Activated T-cell treated with anti-CD3 and anti-CD28 coated beads for 48 hours (primary cell): ENCODE measurements at regions not wholly inside any gene's neighbourhood (a gene's known extent, or its start where the extent isn't known, plus 50 kb on each side); places are given as distances from the start of the nearest gene placed in this dataset.
"Not testable (repeated sequence)": the region's sequence is repeated elsewhere in the genome, so short reads cannot be mapped to it uniquely, and the experiment has no call there.

Experiments used
- DNase-seq: peaks from one replicate; pipeline ENCODE4 v3.0.0-alpha.2; 2020; ENCODE audit warnings: low read depth

- DNase-seq: no peak
Observed at GRCh38 chr2:176924909-176925534, 287.6 kb upstream of the HNRNPA3 start.

GRCh38 chr2:176926453-176926852 is 286.1 kb upstream of the HNRNPA3 start:
- no peak for DNase-seq

DNA sequence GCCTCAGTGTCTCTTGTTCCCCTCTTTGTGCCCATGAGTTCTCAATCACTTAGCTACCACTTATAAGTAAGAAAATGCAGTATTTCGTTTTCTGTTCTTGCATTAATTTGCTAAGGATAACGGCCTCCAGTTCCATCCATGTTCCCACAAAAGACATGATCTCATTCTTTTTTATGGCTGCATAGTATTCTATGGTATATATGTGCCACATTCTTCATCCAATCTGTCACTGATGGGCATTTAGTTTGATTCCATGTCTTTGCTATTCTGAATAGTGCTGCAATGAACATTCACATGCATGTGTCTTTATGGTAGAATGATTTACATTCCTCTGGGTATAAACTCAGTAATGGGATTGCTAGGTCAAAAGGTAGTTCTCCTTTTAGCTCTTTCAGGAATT is 283.2 kb upstream of the HNRNPA3 start:
- DNase-seq: not testable (repeated sequence)

- DNase-seq: no peak
Observed at GRCh38 chr2:176931588-176932563, 280.7 kb upstream of the HNRNPA3 start.

DNA sequence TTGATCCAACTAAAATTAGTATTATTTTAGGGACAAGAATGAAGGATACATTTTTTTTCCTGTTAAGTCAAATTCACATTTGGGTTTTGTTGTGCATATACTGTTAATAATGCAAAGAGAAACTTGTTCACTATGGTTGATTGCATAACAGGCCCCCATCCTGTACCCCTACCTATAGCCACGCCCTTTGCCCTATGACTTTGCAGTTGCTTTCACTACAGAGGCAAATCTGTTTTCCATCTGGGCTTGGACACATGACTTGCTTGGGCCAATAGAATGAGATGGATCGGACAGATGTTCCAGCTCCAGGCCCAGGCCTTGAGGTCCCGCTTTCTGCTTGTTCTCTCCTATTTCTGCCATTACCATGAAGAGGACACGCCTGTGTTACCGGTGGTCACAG is 278.5 kb upstream of the HNRNPA3 start:
- no peak for DNase-seq

GRCh38 chr2:176934869-176935415 is 277.7 kb upstream of the HNRNPA3 start:
- no peak for DNase-seq

DNA sequence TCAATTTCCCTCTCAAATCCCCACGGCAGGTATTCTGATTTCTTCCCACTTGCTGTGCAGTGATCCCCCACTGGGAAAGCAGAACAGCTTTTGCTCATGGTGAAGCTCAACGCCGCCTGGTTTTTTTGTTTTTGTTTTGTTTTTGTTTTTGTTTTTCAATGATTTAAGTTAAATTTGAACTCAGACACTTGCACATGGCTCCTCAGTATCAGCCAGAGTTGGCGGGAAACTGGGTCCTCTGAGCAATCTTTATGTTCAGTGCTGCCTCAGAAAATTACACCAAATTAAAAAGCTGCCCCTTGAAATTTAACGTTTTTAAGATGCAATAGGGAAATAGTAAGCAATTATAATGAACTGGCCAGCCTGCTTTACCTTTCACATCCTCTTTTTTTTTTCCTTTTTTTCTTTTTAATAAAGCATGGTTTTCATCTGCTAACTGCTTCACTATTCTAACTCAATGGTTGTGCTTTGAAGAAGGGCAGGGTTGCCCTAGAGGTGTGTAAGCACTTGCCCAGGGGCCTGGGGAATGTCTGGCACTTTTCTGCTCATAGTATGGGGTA is 277.0 kb upstream of the HNRNPA3 start:
- DNase-seq: no peak

DNA sequence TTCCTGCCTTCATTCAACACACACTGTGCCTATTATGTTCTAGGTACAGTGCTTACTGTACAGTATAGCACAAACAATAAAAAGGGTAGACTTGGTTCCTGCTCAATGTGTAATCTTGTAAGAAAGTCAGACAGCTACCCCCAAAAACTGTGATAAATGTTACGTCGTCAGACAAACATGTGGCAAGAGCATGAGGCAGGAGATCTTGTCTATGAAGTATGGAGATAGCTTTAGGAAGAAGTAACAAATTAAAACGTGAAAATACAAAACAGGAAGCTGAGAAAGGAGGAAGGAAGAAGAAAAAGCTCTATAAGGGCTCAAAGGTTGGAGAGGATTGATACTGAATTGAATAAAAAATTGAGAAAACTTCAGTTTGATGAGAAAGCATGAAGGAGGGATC is 276.2 kb upstream of the HNRNPA3 start:
- no peak for DNase-seq

GRCh38 chr2:176944998-176945397 is 267.6 kb upstream of the HNRNPA3 start:
- DNase-seq: no peak

- DNase-seq: no peak
Observed at GRCh38 chr2:176947754-176948153, 264.8 kb upstream of the HNRNPA3 start.

DNA sequence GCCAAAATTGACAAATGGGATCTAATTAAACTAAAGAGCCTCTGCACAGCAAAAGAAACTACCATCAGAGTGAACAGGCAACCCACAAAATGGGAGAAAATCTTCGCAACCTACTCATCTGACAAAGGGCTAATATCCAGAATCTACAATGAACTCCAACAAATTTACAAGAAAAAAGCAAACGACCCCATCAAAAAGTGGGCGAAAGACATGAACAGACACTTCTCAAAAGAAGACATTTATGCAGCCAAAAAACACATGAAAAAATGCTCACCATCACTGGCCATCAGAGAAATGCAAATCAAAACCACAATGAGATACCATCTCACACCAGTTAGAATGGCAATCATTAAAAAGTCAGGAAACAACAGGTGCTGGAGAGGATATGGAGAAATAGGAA is 261.4 kb upstream of the HNRNPA3 start:
- not testable (repeated sequence) for DNase-seq

DNA sequence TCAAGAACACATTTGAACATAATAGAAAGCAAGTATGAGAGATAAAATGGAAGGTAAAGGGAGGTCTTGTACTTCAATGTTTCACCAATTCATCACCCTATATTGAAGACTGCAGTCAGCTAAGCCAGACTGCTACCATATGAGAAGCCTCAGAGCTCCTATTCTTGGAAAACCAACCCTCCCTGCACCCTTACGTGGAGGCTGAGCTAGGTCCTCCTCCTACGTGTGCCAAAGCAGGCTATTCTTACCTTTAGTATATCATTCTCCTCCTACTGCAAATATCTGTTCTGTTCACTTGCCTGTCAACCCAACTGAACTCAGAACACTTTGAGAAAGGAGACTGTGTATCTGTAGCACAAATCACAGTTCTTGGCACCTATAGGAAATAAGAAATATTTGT is 255.8 kb upstream of the HNRNPA3 start:
- DNase-seq: no peak

DNA sequence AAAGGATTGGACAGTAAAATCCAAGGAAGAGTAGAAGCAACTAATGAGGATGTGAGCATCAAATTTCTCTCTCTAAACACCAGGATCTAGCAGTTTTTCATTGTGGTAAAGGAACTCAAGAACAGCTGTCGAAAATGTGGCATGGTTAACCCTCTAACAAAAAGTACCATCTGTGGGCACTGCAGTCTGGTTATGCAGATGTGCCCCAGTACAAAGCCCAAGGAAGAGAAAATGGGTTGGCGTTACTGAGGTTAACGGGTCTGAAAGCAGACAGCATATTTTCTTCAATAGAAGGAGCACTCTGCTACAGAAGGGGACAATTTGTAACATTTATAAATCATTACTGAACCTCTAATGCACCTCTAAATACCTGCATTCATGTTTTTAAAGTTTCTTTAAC is 253.0 kb upstream of the HNRNPA3 start:
- DNase-seq: no peak

DNA sequence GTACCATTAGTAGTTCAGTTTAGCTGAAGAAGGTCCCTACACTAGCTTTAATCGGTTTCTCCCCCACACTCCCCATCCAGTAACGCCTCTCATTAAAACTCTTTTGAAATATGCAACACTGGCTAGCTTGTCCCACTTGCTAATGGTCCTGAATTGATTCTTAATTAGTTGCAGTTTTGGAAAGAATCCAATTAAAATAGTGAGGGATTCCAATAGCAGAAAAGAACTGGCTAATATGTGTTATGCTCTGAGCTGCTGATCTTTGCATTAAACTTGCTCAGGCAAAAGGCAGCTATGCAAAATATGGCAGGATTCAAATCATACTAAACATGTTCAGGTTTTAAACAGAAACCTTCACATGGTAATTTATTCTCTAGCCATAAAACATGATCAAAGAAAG is 252.5 kb upstream of the HNRNPA3 start:
- DNase-seq: no peak

- no peak for DNase-seq
Observed at GRCh38 chr2:176960736-176961520, 251.7 kb upstream of the HNRNPA3 start.

DNA sequence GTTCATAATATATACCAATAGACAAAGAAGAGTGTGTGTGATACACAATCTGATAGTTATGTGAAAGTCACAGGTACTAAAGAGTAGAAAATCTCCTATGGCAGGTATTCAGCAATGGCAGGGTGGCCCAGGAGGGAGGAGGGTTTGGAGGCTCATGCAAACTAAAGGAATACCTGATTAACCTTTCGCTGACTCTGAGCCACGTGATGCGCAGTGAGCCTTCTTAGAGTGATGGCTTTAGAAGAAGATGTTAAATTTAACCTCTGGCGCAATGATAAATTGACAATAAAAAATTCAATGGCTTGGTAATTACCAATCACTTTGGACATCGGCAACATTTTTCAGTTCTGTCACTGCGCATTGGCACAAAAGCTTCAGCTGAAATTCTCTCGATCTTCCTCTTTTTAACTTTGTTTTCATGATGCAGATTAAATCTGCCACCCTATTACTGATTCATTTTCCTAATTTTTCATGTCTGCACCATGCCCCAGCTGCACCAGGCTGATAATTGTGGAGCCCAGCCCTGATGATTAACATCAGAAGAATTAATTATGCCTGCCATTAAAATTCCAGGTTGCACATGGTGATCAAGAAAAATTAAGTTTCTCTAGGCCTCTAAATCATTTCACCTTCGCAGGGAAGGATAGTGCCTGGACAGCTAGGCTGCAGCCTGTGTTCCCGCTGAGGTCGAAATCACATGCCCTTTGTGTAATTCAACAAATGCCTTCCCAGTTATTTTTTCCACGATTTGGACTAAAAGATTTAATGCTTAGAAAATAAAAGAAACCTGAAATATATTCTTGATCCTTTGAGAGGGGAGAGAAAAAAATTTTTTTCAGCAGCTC is 250.6 kb upstream of the HNRNPA3 start:
- DNase-seq: no peak

DNA sequence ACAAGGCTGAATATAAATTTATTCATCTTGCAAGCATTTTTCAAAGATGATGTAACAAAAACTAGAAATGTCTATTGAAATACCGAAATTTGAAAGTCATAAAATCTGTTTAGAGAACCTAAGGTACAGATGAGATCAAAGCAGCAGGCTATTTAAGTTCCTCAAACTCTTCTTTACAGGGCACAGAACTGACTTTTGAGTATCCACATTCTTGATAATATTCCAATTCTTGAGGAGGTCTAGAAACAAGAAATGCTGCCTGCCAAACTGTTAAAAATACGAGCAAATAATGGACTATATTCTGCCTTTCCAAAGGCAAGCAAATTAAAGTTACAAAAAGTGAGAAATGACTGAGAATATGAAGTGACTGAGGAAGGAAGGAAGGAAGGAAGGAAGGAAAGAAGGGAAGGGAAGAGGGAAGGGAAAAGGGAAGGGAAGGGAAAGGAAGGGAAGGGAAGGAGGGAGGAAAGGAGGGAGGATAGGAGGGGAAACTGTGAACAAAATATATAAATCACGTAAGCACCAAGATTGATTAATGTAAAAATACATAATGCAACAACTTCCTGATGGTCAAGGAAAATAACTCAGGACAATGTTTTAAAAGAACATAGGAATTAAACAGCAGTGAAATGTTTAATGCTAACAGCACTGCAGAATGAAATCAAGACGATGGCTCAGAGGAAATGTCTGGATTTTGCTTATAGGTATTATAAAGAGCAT is 248.9 kb upstream of the HNRNPA3 start:
- no peak for DNase-seq

DNA sequence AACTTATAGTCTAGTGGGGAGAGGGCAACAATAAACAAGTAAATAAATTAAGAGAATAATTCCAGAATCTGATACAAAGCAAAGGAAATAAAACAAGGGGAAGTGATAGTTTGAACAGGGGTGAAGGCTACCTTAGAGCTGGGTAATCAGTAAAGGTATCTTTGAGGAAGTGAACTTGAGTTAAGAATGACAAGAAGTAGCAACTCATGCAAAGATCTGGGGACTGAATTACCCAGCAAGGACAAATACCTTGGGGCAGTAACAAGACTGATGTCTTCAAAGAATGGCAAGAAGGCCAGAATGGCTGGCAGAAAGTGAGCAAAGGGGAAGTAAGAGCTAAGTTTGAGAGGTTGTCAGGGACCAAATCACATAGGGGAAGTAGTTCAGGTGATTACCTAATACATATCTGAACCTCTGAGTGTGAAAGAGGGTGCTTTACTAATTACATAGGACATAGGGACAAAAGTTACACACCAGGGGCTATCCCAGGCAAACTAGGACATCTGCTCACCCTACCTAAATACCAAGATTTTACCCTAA is 244.6 kb upstream of the HNRNPA3 start:
- DNase-seq: no peak

GRCh38 chr2:176969642-176970359 is 242.8 kb upstream of the HNRNPA3 start:
- DNase-seq: no peak
